Stimulated activated naive CD8-positive, alpha-beta T cell treated with anti-CD3 and anti-CD28 coated beads, Interleukin-15, amount 100 ng/mL, for 72 hours (primary cell): ENCODE measurements at regions not wholly inside any gene's neighbourhood (a gene's known extent, or its start where the extent isn't known, plus 50 kb on each side); places are given as distances from the start of the nearest gene placed in this dataset.

ENCODE experiments used
- ATAC-seq: fragments of 150-1000 bp; cut with Tn5 transposase; 2 replicates; pipeline ENCODE4 v1.10.0; 2021; ENCODE audit warnings: mild to moderate bottlenecking, moderate library complexity
- DNase-seq, 2 donors: peaks; one replicate each; pipeline ENCODE4 v3.0.0; 2021 to 2022
- H3K27ac Mint-ChIP-seq, 2 donors: one replicate each; pipeline ENCODE4 v1.8.0; 2022; ENCODE audit warnings: mild to moderate bottlenecking in 2 of 2, mixed read lengths in 2 of 2, moderate library complexity in 2 of 2
- H3K27me3 Mint-ChIP-seq: one replicate; pipeline ENCODE4 v1.8.0; 2022; ENCODE audit warnings: mixed read lengths
- H3K4me1 Mint-ChIP-seq: one replicate; pipeline ENCODE4 v1.8.0; 2022; ENCODE audit warnings: mild to moderate bottlenecking, mixed read lengths
- H3K4me3 Mint-ChIP-seq, 2 donors: one replicate each; pipeline ENCODE4 v1.8.0; 2022; ENCODE audit warnings: mild to moderate bottlenecking in 2 of 2, mixed read lengths in 2 of 2, moderate library complexity in 1 of 2
- H3K9me3 Mint-ChIP-seq, 2 donors: one replicate each; pipeline ENCODE4 v1.8.0; 2022; ENCODE audit warnings: mixed read lengths in 2 of 2

DNA sequence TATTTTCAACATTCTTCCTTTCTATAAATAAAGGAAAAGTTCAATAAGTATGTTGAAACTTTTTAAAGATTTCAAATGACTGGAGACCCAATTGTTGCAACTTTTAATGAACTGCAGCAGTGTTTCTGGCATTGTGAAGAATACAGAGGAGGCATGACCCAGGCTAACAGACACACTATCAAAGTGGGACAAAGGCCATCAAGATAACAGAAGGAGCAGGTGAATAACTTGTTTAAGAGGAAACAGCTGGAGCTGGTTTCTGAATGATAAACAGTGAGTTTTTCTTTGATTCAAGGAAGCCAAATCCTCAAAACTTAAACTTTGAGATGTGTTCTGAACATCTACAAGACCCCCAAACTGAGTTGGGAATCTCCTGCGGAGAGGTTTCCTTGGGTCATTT is 734.6 kb downstream of the TLR4 start:
- H3K9me3 Mint-ChIP-seq = no peaks in the 10 kb centered on the region
- H3K4me3 Mint-ChIP-seq = no peak overlapping the region
- DNase-seq = no peak
- no peak overlapping the region for H3K27ac Mint-ChIP-seq
- no peak for ATAC-seq
- no peaks in the 10 kb centered on the region for H3K4me1 Mint-ChIP-seq
- H3K27me3 Mint-ChIP-seq = no peaks in the 10 kb centered on the region

DNA sequence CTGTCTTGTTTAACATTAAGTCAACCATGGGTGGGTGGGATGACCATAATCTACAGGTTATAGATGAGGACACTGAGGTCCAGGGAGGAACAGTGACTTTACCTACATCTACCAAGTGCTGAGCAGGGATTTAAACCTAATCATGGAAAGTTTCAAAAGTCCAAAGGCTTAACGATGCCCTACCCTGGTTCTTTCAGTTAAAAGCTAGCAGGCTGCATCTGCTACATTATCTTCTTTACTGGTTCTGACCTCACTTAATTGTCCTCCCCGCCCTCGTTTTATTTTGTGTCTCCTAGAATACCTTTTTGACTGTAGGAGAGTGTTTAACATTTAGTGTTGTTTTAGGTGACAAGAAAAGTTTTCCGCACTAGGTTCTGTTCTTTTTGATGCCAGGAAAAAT is 735.2 kb downstream of the TLR4 start:
- H3K27me3 Mint-ChIP-seq = no peaks in the 10 kb centered on the region
- DNase-seq (no peak), ATAC-seq (no peak)
- no peaks in the 10 kb centered on the region for H3K9me3 Mint-ChIP-seq
- no peak overlapping the region for H3K4me3 Mint-ChIP-seq
- no peak overlapping the region for H3K27ac Mint-ChIP-seq
- no peaks in the 10 kb centered on the region for H3K4me1 Mint-ChIP-seq

DNA sequence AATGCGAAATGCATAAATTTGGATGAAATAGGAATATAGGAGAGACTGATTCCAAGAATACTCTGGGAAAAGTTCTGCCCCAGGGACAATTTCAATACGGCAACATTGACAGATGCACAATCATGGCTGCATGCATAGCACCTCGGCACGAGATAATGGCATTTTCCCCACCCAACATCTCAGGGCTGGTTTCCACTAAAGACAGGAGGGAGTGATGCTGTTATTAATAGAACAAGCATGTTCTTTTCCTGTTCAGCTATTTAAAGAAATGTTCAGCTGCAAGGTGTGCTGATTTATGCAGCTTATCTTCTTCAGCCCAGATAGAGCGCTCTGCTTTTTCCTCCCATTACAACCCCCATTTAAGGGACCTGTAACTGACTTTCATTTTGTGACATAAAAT is 740.2 kb downstream of the TLR4 start:
- Mint-ChIP-seq H3K4me3 (no peak overlapping the region), H3K4me1 (no peaks in the 10 kb centered on the region), H3K9me3 (no peaks in the 10 kb centered on the region), H3K27ac (no peak overlapping the region), H3K27me3 (no peaks in the 10 kb centered on the region)
- DNase-seq (no peak), ATAC-seq (no peak)

DNA sequence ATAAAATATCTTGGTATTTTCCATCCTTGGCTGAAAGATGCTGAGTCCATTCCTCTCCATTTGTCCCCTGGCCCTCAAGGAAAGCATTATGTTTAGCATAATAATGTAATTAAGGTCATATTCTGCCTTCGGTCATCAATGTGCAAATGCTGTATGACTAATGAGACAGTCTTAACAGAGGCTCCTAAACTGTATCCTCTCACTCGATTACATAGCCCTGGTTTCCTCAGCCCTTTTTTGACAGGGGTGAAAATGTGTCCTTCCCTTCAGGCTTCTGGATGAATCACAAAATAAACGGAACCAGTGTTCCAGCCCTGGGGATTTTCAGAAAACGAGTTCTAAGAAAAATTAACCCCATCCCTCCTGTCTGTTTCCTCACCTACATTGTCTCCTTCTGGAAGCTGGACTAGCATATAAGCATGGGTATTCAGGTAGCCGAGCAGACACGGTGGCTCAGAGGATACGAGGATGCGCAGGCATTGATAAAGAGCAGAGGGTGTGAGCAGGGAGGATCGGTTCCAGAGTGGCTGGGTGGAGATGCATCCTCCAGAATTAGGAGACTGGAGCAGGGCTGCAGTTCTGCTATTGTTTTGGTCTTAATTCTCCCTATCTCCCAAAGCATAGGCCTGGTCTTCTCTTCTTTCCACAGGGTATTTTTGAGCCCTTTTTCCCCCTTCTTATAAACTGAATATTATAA is 742.9 kb downstream of the TLR4 start:
- ATAC-seq (no peak), DNase-seq (no peak)
- Mint-ChIP-seq H3K27me3 (no peaks in the 10 kb centered on the region), H3K4me1 (no peaks in the 10 kb centered on the region), H3K4me3 (no peak overlapping the region), H3K9me3 (no peaks in the 10 kb centered on the region), H3K27ac (no peak overlapping the region)

DNA sequence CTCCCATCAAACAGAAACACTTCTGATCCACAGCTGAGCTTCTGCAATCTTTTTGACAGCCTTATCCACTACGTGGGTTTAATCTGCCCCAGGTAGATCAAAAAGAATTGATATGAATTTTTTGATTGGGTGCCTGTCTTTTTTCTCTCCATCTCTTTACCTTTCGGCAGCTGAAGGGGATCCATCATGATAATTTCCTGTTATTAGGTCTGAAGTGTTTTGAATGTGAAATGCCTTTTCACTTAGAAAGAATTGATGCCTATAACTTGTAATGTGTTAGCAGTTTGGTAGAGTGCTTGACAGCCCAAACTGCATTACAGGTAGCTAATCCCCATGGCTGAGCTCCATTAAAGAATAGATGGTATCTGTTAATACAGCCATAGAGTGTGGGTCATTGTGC is 745.4 kb downstream of the TLR4 start:
- H3K27ac Mint-ChIP-seq = no peak overlapping the region
- H3K9me3 Mint-ChIP-seq = peaks cover 0 to 6% of the 10 kb centered on the region in 2 donors
- ATAC-seq (no peak), DNase-seq (no peak)
- no peaks in the 10 kb centered on the region for H3K27me3 Mint-ChIP-seq
- no peak overlapping the region for H3K4me3 Mint-ChIP-seq
- no peaks in the 10 kb centered on the region for H3K4me1 Mint-ChIP-seq

DNA sequence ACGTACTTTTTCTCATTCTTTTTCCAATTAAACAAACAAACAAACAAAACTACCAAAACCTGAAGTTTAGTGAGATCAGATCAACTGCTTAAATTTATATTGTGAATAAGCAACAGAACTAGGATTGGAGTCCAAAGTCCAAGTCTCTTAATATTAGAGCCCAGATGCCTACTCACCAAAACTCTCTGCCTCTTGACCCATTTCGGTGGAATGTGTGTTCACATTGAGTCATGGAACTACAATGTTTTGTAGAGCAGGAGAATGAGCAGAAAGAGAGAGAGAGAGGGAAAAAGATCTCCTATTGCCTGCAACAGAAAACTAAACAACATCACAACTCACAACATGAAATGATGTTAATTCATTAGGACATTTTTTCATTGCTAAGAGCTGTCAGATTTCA is 751.1 kb downstream of the TLR4 start:
- Mint-ChIP-seq H3K27me3 (no peaks in the 10 kb centered on the region), H3K4me1 (no peaks in the 10 kb centered on the region), H3K4me3 (no peak overlapping the region), H3K27ac (no peak overlapping the region), H3K9me3 (peaks cover 7 to 12% of the 10 kb centered on the region in 2 donors)
- DNase-seq (no peak), ATAC-seq (no peak)

DNA sequence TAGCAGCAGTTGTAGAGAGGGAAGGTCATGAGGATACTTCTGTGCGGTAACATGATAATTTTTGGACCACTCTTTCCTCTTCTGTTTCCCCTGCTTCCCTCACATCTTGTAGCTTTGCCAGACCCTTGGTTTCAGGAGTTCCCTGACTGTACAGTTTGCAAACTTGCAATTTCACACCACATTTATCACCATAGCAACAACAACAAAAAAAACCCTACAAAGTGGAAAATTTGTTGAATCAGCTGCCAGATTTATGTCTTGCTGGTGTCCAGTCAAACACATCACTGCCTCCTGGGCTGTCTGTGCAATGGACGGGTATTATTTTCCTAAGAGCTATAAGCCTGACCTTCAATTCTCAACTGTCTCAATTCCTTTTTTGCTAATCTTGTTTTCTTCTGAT is 751.6 kb downstream of the TLR4 start:
- Mint-ChIP-seq H3K27ac (no peak overlapping the region), H3K9me3 (peaks cover 7 to 12% of the 10 kb centered on the region in 2 donors), H3K4me1 (no peaks in the 10 kb centered on the region), H3K27me3 (no peaks in the 10 kb centered on the region), H3K4me3 (no peak overlapping the region)
- ATAC-seq (no peak), DNase-seq (no peak)

DNA sequence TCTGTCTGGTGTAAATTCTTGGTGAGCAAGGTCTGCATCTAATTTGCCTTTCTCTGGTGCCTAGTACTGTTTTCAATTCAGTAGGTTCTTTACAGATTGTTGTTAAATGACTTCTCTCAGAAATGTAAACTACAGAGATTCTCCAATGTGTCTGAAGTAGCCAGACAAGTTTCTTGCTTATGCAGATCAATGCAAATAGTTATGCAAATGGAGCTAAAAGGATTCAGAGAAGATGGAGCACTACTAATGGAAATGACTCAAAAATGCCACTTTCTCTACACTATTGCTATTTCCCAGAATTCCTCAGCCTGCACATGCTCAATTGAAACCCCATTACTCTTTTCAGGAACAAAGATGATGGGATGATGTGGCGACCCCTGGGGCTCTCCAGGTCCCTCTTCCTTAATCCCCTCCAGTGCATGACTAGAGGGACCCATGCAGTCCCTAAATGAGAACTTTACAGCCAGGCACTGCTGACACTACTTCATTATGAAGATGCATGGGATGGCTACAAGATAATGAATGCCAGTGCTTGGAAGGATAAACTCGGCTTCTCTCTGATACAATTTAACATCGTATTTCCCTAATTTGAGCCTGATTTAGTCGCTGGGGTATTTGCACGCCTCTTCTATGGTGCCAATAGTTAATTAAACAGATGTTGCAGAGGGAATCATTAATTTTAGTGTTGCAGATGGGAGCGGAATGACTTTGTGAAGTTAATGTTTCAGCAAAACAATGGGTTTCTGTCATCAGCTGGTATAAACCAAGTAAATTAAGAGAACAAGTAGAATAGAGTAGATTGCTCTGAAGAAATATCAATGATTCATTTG is 753.2 kb downstream of the TLR4 start:
- H3K27ac Mint-ChIP-seq = no peak overlapping the region
- H3K9me3 Mint-ChIP-seq = peaks cover 7 to 12% of the 10 kb centered on the region in 2 donors
- no peak overlapping the region for H3K4me3 Mint-ChIP-seq
- no peaks in the 10 kb centered on the region for H3K4me1 Mint-ChIP-seq
- ATAC-seq = no peak
- no peak for DNase-seq
- H3K27me3 Mint-ChIP-seq = no peaks in the 10 kb centered on the region

DNA sequence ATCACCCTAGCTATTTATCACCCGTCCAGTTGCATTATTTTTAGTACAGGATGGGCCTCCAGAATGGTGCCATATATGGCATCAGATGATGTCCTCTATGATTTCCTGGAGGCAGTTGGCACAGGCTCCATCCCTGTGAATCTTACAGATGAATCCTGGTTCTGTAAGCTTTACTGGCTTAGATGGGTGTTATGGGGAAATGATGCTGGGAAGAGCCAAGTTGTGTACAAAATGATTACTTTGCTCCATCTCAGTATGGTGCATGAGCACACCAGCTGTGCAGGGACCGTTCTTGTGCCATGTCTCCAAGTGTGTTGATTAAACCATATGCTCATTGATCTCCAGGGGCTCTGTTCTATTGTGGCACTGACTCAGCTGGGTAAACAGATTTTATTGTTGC is 755.7 kb downstream of the TLR4 start:
- Mint-ChIP-seq H3K27me3 (no peaks in the 10 kb centered on the region), H3K4me1 (no peaks in the 10 kb centered on the region), H3K9me3 (peaks cover 5 to 7% of the 10 kb centered on the region in 2 donors), H3K4me3 (no peak overlapping the region), H3K27ac (no peak overlapping the region)
- ATAC-seq (no peak), DNase-seq (no peak)

DNA sequence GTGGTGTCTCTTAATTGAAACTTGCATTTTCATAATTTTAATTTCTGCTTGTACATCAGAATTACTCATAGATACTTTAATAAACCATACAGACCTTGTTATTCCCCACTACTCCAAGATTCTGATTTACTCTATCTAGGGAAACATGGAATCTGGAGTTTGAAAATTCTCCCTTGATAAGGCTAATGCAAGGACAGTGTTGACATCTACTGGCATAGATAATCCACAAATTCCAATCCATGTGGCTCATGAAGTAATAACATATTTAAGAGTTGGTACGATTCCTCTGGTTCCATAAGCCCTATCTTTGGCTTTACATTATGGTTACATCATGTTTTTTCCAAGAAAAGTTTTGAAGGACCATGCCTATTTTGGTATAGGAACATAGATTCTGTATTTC is 759.2 kb downstream of the TLR4 start:
- H3K4me3 Mint-ChIP-seq = no peak overlapping the region
- no peaks in the 10 kb centered on the region for H3K4me1 Mint-ChIP-seq
- no peaks in the 10 kb centered on the region for H3K27me3 Mint-ChIP-seq

DNA sequence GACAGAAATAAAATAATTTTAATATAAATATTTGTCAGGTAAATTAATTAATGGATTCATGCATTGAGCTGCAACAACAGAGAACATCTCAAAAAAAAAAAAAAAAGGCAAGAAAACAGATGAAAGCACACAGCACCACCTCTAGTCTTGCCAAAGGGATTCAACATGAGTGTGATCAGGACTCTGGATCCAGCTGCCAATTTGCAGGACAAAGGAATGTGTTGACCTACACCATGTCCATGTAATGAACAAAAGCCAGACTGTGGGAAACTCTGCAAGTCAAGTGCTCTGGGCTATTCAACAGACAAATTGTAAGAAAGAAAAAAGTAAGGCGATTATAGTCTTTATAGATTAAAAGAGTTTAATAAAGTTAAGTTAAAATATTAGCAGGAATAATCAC is 769.3 kb downstream of the TLR4 start:
- no peak for ATAC-seq
- H3K9me3 Mint-ChIP-seq = peaks cover 0 to 13% of the 10 kb centered on the region in 2 donors
- no peaks in the 10 kb centered on the region for H3K4me1 Mint-ChIP-seq

More for the DNA sequence above, 759.2 kb downstream of the TLR4 start:
- ATAC-seq (no peak), DNase-seq (no peak)
- peaks cover 5 to 7% of the 10 kb centered on the region in 2 donors for H3K9me3 Mint-ChIP-seq
- H3K27ac Mint-ChIP-seq = no peak overlapping the region

DNA sequence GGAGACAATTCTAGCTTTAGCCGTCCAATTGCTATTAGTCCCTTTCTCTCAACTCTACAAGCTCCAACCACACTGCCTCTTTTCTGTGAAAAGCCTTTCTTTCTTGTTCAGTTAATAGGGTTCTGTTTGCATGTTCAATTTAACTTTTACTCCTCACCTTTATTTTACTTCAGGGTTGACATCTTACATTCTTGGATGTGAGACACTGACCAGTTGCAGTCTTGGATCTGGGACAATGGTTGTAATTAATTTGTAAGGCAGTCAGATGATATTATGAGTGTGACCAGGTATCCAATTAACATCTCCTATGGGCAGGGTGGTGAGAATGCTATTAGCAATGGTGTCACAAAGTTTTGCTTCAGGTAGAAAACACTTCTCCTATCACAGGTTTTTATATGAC is 774.5 kb downstream of the TLR4 start:
- no peak for DNase-seq
- no peak overlapping the region for H3K27ac Mint-ChIP-seq
- peaks cover 0 to 23% of the 10 kb centered on the region in 2 donors for H3K9me3 Mint-ChIP-seq
- ATAC-seq = no peak
- H3K4me1 Mint-ChIP-seq = no peaks in the 10 kb centered on the region
- no peaks in the 10 kb centered on the region for H3K27me3 Mint-ChIP-seq
- no peak overlapping the region for H3K4me3 Mint-ChIP-seq

More for the DNA sequence above, 769.3 kb downstream of the TLR4 start:
- DNase-seq = no peak
- Mint-ChIP-seq H3K27me3 (no peaks in the 10 kb centered on the region), H3K27ac (no peak overlapping the region), H3K4me3 (no peak overlapping the region)

DNA sequence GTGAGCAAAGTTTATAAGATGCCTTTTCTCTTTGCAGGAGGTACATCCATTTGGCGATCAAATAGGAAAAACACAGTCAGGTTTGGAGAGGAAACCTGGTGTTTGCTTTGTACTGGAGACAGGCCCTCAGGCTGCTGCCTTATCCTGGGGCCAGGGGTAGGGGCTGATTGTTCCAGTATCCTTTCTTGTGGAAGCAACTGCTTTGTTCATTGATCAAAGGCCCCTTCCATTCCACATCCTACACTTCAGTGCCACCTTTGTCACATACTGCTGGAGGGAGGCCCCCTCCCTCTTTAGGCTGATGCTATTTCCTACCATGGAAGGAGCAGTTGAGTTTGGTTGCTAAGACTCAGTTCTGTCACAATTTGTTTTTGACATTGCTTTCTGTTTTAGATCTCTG is 778.1 kb downstream of the TLR4 start:
- H3K4me1 Mint-ChIP-seq = no peaks in the 10 kb centered on the region
- ATAC-seq (no peak), DNase-seq (no peak)
- no peak overlapping the region for H3K27ac Mint-ChIP-seq
- peaks cover 7 to 17% of the 10 kb centered on the region in 2 donors for H3K9me3 Mint-ChIP-seq
- no peaks in the 10 kb centered on the region for H3K27me3 Mint-ChIP-seq
- no peak overlapping the region for H3K4me3 Mint-ChIP-seq

DNA sequence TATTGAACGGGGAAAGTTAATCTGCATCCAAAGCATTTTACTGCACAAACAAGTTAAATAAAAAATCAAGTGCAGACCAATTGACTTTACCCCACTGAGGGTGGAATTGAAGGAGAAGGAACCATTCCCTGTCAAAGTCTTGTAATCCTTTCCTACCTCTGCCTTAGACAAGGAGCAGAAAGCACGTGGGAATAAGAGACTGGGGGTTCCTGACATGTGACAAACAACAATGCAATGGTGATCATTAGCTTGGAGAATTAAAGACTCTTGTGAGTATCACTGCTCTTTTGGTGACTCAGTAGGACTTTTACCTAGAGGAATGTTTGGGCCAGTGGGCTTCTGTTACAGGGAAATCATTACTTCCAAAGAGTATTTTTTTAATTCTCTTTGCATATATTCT is 779.5 kb downstream of the TLR4 start:
- no peaks in the 10 kb centered on the region for H3K27me3 Mint-ChIP-seq
- peaks cover 11 to 22% of the 10 kb centered on the region in 2 donors for H3K9me3 Mint-ChIP-seq
- no peak for DNase-seq
- ATAC-seq = no peak
- no peak overlapping the region for H3K4me3 Mint-ChIP-seq
- H3K4me1 Mint-ChIP-seq = no peaks in the 10 kb centered on the region
- H3K27ac Mint-ChIP-seq = no peak overlapping the region

DNA sequence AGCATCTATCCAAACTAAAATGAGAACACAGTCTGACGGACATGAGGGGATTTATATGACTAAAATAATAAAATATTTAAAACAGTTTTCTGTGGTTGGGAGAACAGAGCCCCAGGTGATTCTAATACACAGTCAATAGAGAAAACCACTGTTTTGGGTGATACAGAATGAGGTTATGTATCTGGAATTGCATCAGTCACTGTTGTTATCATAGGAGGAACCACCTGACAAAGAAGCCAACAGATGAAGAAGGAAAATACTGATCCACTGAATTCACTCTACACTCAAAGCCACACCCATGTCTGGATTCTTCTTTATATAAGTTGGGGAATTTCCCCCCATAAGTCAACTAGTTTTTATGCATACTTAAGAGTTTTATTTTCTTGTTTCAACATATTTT is 799.0 kb downstream of the TLR4 start:
- Mint-ChIP-seq H3K4me1 (no peaks in the 10 kb centered on the region), H3K9me3 (peaks cover 30 to 44% of the 10 kb centered on the region in 2 donors), H3K27me3 (no peaks in the 10 kb centered on the region), H3K4me3 (no peak overlapping the region), H3K27ac (no peak overlapping the region)
- no peak for ATAC-seq
- no peak for DNase-seq

DNA sequence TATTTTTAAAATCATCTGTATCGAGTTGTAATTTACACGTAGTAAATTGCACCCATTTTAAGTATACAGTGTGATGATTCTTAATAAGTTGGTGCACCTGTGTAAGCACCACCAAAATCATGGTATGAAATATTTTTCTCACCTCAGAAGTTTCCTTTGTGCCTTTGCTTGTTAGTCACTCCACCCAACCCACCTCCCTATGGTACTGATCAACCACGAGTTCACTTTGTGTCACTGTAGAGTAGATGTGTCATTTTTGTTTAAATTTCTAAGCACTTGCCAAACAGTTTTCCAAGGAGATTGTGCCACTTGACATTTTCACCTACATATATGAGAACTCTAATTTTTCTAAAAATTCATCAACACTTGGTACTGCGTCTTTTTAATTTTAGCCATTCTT is 806.5 kb downstream of the TLR4 start:
- no peak overlapping the region for H3K27ac Mint-ChIP-seq
- ATAC-seq (no peak), DNase-seq (no peak)
- H3K4me1 Mint-ChIP-seq = no peaks in the 10 kb centered on the region
- peaks cover 14% of the 10 kb centered on the region in 2 donors for H3K9me3 Mint-ChIP-seq
- no peak overlapping the region for H3K4me3 Mint-ChIP-seq
- no peaks in the 10 kb centered on the region for H3K27me3 Mint-ChIP-seq
